ENCODE measurements at regions not wholly inside any gene's neighbourhood (a gene's known extent, or its start where the extent isn't known, plus 50 kb on each side); places are given as distances from the start of the nearest gene placed in this dataset.

DNA sequence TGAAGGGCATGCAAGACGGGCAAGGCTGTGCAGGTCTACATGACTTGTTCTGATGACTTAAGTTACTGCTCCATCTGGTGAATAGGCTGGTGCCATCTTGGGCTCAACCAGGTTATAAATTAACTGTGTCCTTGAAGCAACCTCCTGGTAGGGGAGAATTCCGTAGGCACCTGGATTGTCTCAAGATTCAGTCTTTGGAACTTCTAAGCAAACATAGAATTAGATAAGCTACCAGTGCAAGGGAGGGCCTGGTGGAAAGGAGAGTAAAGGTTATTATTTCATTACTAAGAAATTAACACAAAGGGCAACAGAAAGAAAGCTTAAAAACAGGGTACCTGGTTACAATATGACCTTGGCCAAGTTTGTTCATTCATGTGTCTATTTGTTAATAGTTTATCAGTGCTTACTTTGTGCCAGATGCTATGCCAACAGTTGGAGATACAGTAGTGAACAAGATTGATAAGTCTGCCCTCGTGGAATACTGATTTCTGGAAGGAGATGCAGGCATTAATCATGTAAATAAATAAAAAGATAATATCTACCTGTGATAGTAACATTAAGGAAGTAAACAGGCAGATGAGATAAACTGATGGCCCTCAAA, 107.0 kb upstream of the PALS2 start:
- H3K9me3 ChIP-seq (ENCODE audit: control insufficient read depth, low read depth, low read length) = no peaks in the 10 kb centered on the region
- H3K27me3 ChIP-seq (ENCODE audit: control insufficient read depth, extremely low read depth, insufficient read depth, low read length) = no peaks in the 10 kb centered on the region
- H3K36me3 ChIP-seq (ENCODE audit: control insufficient read depth in 2 of 2, extremely low read depth in 1 of 2, insufficient read depth in 2 of 2, low read length in 2 of 2) = no peaks in the 10 kb centered on the region
- no peak overlapping the region for H3K9ac ChIP-seq (ENCODE audit: control insufficient read depth, extremely low read depth, insufficient read depth, low read length)
- dilution Hi-C loops (cut with MboI; ENCODE audit: extremely low pct_ligation_motif_present, low sequenced_read_pairs) = no loop called here
- no peak for TF ChIP-seq EZH2 (IDR thresholded peaks at IDR 0.05; ENCODE audit: low read length)
- TF ChIP-seq, protein P1, sequence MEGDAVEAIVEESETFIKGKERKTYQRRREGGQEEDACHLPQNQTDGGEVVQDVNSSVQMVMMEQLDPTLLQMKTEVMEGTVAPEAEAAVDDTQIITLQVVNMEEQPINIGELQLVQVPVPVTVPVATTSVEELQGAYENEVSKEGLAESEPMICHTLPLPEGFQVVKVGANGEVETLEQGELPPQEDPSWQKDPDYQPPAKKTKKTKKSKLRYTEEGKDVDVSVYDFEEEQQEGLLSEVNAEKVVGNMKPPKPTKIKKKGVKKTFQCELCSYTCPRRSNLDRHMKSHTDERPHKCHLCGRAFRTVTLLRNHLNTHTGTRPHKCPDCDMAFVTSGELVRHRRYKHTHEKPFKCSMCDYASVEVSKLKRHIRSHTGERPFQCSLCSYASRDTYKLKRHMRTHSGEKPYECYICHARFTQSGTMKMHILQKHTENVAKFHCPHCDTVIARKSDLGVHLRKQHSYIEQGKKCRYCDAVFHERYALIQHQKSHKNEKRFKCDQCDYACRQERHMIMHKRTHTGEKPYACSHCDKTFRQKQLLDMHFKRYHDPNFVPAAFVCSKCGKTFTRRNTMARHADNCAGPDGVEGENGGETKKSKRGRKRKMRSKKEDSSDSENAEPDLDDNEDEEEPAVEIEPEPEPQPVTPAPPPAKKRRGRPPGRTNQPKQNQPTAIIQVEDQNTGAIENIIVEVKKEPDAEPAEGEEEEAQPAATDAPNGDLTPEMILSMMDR (optimal IDR thresholded peaks at IDR 0.05 in 1 of 3, IDR thresholded peaks at IDR 0.05 in 1 of 3, conservative IDR thresholded peaks at IDR 0.05 in 1 of 3; ENCODE audit: extremely low read depth in 1 of 3, insufficient read depth in 2 of 3, low read length in 3 of 3) = no peak
- H3K79me2 ChIP-seq (ENCODE audit: control insufficient read depth, insufficient read depth, low read length) = no peaks in the 10 kb centered on the region
- H2AFZ ChIP-seq (ENCODE audit: control insufficient read depth, low read length) = no peak overlapping the region
- FAIRE-seq (no peak), DNase-seq (ENCODE audit: low read depth, low spot score) (no peak)
- no peak overlapping the region for H3K4me2 ChIP-seq (ENCODE audit: control insufficient read depth, extremely low read depth, insufficient read depth, low read depth, low read length)
- no peaks in the 10 kb centered on the region for H3K9me1 ChIP-seq (ENCODE audit: control insufficient read depth, extremely low read depth, insufficient read depth, low read length)
- H3K27ac ChIP-seq (ENCODE audit: control insufficient read depth, insufficient read depth, low read length) = no peak overlapping the region
- H3K4me1 ChIP-seq (ENCODE audit: control insufficient read depth, extremely low read depth, insufficient read depth, low read length) = no peaks in the 10 kb centered on the region
- H4K20me1 ChIP-seq (ENCODE audit: control insufficient read depth, extremely low read depth, insufficient read depth, low read length) = no peaks in the 10 kb centered on the region
- H3K4me3 ChIP-seq (ENCODE audit: control insufficient read depth in 2 of 3, extremely low read depth in 1 of 3, insufficient read depth in 2 of 3, low read depth in 1 of 3, low read length in 3 of 3) = no peak overlapping the region

DNA sequence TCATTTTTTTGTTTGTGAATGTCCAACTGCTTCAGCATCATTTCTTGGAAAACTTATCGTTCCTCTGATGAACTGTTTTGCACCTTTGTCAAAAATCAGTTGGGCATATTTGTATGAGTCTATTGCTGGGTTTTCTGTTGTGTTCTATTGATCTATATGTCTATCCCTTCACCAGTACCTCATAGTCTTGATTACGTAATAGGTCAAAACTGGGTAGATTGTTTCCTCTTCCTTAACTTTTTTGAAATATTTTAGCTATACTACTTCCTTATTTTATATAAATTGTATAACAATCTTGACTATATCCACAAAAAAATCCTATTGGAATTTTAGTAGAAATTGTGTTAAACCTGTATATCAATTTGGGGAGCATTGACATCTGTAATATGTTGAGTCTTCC, 104.1 kb upstream of the PALS2 start:
- no peak overlapping the region for H2AFZ ChIP-seq (ENCODE audit: control insufficient read depth, low read length)
- no peaks in the 10 kb centered on the region for H3K4me1 ChIP-seq (ENCODE audit: control insufficient read depth, extremely low read depth, insufficient read depth, low read length)
- no peak overlapping the region for H3K4me2 ChIP-seq (ENCODE audit: control insufficient read depth, extremely low read depth, insufficient read depth, low read depth, low read length)
- no peaks in the 10 kb centered on the region for H3K9me1 ChIP-seq (ENCODE audit: control insufficient read depth, extremely low read depth, insufficient read depth, low read length)
- no peak for FAIRE-seq
- H3K79me2 ChIP-seq (ENCODE audit: control insufficient read depth, insufficient read depth, low read length) = no peaks in the 10 kb centered on the region
- no peaks in the 10 kb centered on the region for H3K27me3 ChIP-seq (ENCODE audit: control insufficient read depth, extremely low read depth, insufficient read depth, low read length)
- no peaks in the 10 kb centered on the region for H3K36me3 ChIP-seq (ENCODE audit: control insufficient read depth in 2 of 2, extremely low read depth in 1 of 2, insufficient read depth in 2 of 2, low read length in 2 of 2)
- H4K20me1 ChIP-seq (ENCODE audit: control insufficient read depth, extremely low read depth, insufficient read depth, low read length) = no peaks in the 10 kb centered on the region
- H3K9me3 ChIP-seq (ENCODE audit: control insufficient read depth, low read depth, low read length) = no peaks in the 10 kb centered on the region
- dilution Hi-C loops (cut with MboI; ENCODE audit: extremely low pct_ligation_motif_present, low sequenced_read_pairs) = no loop called here
- H3K27ac ChIP-seq (ENCODE audit: control insufficient read depth, insufficient read depth, low read length) = no peak overlapping the region
- H3K9ac ChIP-seq (ENCODE audit: control insufficient read depth, extremely low read depth, insufficient read depth, low read length) = no peak overlapping the region
- H3K4me3 ChIP-seq (ENCODE audit: control insufficient read depth in 2 of 3, extremely low read depth in 1 of 3, insufficient read depth in 2 of 3, low read depth in 1 of 3, low read length in 3 of 3) = no peak overlapping the region
- TF ChIP-seq, protein P1 (optimal IDR thresholded peaks at IDR 0.05 in 1 of 3, IDR thresholded peaks at IDR 0.05 in 1 of 3, conservative IDR thresholded peaks at IDR 0.05 in 1 of 3; ENCODE audit: extremely low read depth in 1 of 3, insufficient read depth in 2 of 3, low read length in 3 of 3) = no peak
- no peak for TF ChIP-seq EZH2 (IDR thresholded peaks at IDR 0.05; ENCODE audit: low read length)
- no peak for DNase-seq (ENCODE audit: low read depth, low spot score)

Measured in keratinocyte (primary cell).